ENCODE measurements at regions not wholly inside any gene's neighbourhood (a gene's known extent, or its start where the extent isn't known, plus 50 kb on each side); places are given as distances from the start of the nearest gene placed in this dataset.

DNA sequence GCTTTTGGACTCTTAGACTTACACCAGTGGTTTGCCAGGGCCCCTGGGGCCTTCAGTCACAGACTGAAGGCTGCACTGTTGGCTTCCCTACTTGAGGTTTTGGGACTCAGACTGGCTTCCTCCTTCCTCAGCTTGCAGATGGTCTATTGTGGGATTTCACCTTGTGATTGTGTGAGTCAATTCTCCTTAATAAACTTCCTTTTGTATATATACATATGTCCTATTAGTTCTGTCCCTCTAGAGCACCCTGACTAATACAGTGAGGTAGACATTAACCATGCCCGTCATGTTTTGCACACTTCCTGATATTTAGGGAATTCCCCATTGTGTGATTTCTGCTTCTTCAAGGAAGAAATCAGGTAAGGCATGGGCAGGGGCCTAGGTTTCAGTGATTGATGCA, 147.8 kb upstream of the CA10 start:
- no peak for ATAC-seq

DNA sequence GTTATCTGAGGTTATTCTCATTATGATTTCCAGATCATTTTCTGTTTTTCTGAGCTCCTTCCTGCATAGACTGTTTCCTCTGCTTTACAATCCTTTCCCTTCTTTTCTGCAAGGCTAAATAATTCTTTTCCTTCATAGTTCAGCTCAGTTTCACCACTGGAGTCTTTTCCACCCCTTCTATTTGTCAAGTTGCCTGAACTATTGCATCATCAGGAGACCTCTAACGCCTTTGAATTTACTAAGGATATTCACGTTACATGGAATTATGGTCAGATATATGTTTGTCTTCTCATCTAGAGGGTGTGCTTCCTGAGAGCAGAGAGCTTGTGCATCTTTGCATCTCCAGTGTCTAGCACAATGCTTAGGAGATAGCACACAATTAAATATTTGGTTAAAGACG, 140.4 kb upstream of the CA10 start:
- ATAC-seq: no peak
- TF ChIP-seq ZNF8 (CRISPR knock-in tag; IDR thresholded peaks at IDR 0.05) (no peak), GLIS3 (CRISPR knock-in tag; IDR thresholded peaks at IDR 0.05) (no peak), ZNF565 (CRISPR knock-in tag; conservative IDR thresholded peaks at IDR 0.05; ENCODE audit: low read depth) (no peak), RARB (CRISPR knock-in tag; IDR thresholded peaks at IDR 0.05) (no peak), ESRRG (CRISPR knock-in tag; IDR thresholded peaks at IDR 0.05) (no peak), ISL1 (CRISPR knock-in tag; IDR thresholded peaks at IDR 0.05) (no peak), CSDC2 (CRISPR knock-in tag; IDR thresholded peaks at IDR 0.05) (no peak), ZNF70 (CRISPR knock-in tag; IDR thresholded peaks at IDR 0.05) (no peak), TCF4 (CRISPR knock-in tag; IDR thresholded peaks at IDR 0.05; ENCODE audit: borderline replicate concordance) (no peak), BACH2 (CRISPR knock-in tag; IDR thresholded peaks at IDR 0.05; ENCODE audit: borderline replicate concordance) (no peak)
- TF ChIP-seq, protein P1, sequence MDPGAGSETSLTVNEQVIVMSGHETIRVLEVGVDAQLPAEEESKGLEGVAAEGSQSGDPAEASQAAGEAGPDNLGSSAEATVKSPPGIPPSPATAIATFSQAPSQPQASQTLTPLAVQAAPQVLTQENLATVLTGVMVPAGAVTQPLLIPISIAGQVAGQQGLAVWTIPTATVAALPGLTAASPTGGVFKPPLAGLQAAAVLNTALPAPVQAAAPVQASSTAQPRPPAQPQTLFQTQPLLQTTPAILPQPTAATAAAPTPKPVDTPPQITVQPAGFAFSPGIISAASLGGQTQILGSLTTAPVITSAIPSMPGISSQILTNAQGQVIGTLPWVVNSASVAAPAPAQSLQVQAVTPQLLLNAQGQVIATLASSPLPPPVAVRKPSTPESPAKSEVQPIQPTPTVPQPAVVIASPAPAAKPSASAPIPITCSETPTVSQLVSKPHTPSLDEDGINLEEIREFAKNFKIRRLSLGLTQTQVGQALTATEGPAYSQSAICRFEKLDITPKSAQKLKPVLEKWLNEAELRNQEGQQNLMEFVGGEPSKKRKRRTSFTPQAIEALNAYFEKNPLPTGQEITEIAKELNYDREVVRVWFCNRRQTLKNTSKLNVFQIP (CRISPR knock-in tag; IDR thresholded peaks at IDR 0.05; ENCODE audit: borderline replicate concordance, low read depth): no peak
- TF ChIP-seq, protein P2, sequence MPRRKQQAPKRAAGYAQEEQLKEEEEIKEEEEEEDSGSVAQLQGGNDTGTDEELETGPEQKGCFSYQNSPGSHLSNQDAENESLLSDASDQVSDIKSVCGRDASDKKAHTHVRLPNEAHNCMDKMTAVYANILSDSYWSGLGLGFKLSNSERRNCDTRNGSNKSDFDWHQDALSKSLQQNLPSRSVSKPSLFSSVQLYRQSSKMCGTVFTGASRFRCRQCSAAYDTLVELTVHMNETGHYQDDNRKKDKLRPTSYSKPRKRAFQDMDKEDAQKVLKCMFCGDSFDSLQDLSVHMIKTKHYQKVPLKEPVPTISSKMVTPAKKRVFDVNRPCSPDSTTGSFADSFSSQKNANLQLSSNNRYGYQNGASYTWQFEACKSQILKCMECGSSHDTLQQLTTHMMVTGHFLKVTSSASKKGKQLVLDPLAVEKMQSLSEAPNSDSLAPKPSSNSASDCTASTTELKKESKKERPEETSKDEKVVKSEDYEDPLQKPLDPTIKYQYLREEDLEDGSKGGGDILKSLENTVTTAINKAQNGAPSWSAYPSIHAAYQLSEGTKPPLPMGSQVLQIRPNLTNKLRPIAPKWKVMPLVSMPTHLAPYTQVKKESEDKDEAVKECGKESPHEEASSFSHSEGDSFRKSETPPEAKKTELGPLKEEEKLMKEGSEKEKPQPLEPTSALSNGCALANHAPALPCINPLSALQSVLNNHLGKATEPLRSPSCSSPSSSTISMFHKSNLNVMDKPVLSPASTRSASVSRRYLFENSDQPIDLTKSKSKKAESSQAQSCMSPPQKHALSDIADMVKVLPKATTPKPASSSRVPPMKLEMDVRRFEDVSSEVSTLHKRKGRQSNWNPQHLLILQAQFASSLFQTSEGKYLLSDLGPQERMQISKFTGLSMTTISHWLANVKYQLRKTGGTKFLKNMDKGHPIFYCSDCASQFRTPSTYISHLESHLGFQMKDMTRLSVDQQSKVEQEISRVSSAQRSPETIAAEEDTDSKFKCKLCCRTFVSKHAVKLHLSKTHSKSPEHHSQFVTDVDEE (CRISPR knock-in tag; IDR thresholded peaks at IDR 0.05): no peak
- TF ChIP-seq, protein P3, sequence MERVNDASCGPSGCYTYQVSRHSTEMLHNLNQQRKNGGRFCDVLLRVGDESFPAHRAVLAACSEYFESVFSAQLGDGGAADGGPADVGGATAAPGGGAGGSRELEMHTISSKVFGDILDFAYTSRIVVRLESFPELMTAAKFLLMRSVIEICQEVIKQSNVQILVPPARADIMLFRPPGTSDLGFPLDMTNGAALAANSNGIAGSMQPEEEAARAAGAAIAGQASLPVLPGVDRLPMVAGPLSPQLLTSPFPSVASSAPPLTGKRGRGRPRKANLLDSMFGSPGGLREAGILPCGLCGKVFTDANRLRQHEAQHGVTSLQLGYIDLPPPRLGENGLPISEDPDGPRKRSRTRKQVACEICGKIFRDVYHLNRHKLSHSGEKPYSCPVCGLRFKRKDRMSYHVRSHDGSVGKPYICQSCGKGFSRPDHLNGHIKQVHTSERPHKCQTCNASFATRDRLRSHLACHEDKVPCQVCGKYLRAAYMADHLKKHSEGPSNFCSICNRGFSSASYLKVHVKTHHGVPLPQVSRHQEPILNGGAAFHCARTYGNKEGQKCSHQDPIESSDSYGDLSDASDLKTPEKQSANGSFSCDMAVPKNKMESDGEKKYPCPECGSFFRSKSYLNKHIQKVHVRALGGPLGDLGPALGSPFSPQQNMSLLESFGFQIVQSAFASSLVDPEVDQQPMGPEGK (CRISPR knock-in tag; IDR thresholded peaks at IDR 0.05; ENCODE audit: borderline replicate concordance): no peak

More for the DNA sequence above, 147.8 kb upstream of the CA10 start:
- TF ChIP-seq, protein P2 (CRISPR knock-in tag; IDR thresholded peaks at IDR 0.05): no peak
- TF ChIP-seq, protein P4, sequence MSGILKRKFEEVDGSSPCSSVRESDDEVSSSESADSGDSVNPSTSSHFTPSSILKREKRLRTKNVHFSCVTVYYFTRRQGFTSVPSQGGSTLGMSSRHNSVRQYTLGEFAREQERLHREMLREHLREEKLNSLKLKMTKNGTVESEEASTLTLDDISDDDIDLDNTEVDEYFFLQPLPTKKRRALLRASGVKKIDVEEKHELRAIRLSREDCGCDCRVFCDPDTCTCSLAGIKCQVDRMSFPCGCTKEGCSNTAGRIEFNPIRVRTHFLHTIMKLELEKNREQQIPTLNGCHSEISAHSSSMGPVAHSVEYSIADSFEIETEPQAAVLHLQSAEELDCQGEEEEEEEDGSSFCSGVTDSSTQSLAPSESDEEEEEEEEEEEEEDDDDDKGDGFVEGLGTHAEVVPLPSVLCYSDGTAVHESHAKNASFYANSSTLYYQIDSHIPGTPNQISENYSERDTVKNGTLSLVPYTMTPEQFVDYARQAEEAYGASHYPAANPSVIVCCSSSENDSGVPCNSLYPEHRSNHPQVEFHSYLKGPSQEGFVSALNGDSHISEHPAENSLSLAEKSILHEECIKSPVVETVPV (CRISPR knock-in tag; IDR thresholded peaks at IDR 0.05): no peak
- TF ChIP-seq ESRRG (CRISPR knock-in tag; IDR thresholded peaks at IDR 0.05) (no peak), PPARA (CRISPR knock-in tag; IDR thresholded peaks at IDR 0.05; ENCODE audit: borderline replicate concordance) (no peak), ZNF8 (CRISPR knock-in tag; IDR thresholded peaks at IDR 0.05) (no peak), GLIS3 (CRISPR knock-in tag; IDR thresholded peaks at IDR 0.05) (no peak), CSDC2 (CRISPR knock-in tag; IDR thresholded peaks at IDR 0.05) (no peak), ZC3H10 (CRISPR knock-in tag; IDR thresholded peaks at IDR 0.05) (no peak), ISL1 (CRISPR knock-in tag; IDR thresholded peaks at IDR 0.05) (no peak), ZFP30 (CRISPR knock-in tag; IDR thresholded peaks at IDR 0.05) (no peak), RARB (CRISPR knock-in tag; IDR thresholded peaks at IDR 0.05) (no peak), ARNTL (CRISPR knock-in tag; IDR thresholded peaks at IDR 0.05; ENCODE audit: borderline replicate concordance, low read depth) (no peak)
- TF ChIP-seq, protein P1 (CRISPR knock-in tag; IDR thresholded peaks at IDR 0.05; ENCODE audit: borderline replicate concordance, low read depth): no peak

All from SK-N-SH treated with all-trans-retinoic acid at 6 μM for 48 hours (cell line).